GM19043 (cell line): ENCODE measurements at regions not wholly inside any gene's neighbourhood (a gene's known extent, or its start where the extent isn't known, plus 50 kb on each side); places are given as distances from the start of the nearest gene placed in this dataset.

ENCODE experiments used
- ATAC-seq: cut with Tn5 transposase; IDR thresholded peaks from one replicate; pipeline ENCODE4 v1.9.1; 2021; ENCODE audit warnings: low read depth; ENCODE audit not compliant: unreplicated experiment

- ATAC-seq = no peak
Observed at GRCh38 chr18:34159691-34160185, 65.0 kb downstream of the NOL4 start.

GRCh38 chr18:34158881-34159690 lies 65.6 kb downstream of the NOL4 start:
- ATAC-seq = no peak

- ATAC-seq = peak; percentile 41
Observed at GRCh38 chr18:34153711-34154110, 71.0 kb downstream of the NOL4 start.

GRCh38 chr18:34131006-34131405 lies 93.7 kb downstream of the NOL4 start:
- no peak for ATAC-seq

DNA sequence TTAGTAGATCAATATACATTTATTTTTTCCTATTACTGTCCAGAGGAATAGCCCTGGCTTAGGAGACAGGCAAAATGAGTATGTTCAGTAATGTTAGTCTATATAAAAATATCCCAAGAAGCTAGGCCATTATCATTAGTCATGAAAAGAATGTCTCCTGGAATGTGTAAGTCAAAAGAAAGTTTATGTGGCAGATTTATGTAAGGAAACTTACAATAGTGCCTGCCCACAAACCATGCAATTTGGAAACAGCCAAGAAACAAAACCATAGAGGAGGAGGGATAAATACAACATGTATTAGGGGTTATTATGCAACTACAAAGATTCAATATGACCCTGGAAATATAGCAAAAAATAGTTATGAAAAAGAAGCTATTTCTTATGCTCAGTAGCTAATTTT lies 96.3 kb downstream of the NOL4 start:
- no peak for ATAC-seq

DNA sequence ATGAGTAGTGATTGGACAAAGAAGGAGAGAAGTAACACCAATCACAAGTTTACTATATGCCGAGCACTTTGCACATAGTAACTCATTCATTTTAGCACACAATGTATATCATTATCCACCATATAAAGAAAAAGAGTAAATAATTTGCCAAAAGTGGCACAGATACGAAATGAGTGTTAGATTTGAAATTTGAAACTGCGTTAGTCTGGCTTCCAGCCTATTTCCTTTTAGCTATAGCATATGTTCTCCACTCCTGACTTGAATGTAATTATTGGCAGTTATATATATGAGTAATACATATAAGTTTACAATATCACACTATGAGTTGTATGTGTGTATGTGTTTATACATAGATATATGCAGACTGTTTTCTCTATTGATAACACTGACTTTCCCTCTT lies 98.6 kb downstream of the NOL4 start:
- no peak for ATAC-seq

- peak; percentile 93 for ATAC-seq
Observed at GRCh38 chr18:34122724-34123334, 101.9 kb downstream of the NOL4 start.

GRCh38 chr18:34121200-34121721 lies 103.5 kb downstream of the NOL4 start:
- no peak for ATAC-seq

DNA sequence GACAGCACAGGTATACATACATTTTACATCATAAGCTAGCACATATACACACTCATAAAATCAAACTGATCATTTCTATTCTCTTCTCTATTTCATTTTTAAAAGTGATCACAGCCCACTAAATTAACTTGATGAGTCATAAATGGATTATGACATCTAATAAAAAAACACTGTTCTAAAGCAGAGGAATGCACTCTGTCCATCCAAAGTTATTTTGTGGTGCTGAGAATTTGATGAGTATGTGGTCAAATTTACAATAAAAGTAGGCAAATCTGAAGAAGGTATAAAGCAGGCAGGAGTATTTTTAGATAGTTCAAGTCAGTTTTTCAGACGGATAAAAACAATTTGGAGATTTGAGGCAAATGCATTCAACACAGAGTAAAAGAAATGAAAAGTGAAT lies 104.4 kb downstream of the NOL4 start:
- ATAC-seq = no peak

DNA sequence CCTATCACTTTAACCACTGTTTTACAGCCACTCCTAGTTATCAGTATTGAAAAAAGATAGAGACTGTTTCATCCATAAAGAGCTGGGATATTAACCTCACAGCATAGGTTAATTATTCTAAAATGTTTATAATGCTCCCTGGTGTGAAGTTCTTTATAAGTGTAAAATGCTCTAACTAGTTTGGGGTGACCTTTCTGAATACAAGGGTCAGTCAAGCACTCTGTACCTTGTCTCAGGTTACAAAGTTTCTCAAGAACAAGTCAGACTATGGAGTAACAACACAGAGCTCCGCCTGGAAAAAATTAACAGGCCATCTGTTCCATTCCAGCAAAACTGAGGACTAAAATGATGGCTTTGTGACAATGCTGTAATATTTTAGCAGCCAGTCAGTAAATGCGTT lies 107.4 kb downstream of the NOL4 start:
- ATAC-seq = no peak

DNA sequence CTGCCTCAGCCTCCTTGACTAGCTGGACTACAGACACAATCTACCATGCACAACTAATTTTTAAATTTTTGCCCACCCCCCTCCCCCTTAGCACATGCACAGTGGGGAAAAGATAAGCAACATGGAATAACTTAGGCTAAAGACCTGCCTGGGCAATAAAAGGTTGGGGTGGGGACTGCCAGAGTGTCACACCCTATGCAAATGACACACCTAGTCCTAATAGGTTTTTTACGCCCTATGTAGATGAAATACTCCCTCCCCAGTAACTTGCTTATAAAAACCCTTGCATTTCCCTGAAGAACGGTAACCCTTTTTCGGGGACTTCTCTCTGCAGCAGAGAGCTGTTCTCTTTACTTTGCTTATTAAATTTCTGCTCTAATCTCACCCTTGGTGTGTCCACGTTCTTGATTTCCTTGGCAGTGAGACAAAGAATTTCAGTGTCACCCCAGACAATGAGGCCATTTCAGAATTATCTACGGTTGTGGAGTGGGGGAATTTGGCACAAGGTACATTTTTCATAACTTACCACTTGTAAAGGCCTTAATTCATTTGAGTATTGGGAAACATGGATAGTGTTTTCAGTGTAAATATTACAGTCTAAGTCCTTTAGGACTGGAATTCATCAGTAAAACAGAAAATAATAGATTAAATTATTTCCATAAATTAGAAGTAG lies 109.2 kb downstream of the NOL4 start:
- no peak for ATAC-seq

DNA sequence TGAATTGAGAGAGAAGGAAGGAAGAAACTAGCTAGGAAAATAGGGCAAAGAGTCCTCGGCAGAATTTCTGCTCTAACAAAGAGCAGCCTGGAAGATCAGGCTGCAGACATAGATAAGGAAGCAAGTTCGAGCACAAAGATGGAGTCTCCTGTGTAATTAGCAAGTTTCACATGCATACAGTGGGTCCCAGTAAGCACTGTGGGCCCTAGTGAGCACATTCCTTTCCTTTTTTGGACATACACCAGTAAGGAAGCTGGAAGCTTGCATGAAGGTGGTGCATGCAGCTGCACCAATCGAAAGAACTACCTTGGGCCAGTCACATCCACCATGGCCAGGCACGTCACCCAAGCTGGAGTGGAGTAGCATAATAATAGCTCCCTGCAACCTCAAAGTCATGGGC lies 109.7 kb downstream of the NOL4 start:
- ATAC-seq = no peak

- ATAC-seq = no peak
Observed at GRCh38 chr18:34108206-34108605, 116.5 kb downstream of the NOL4 start.

GRCh38 chr18:34098109-34098508 lies 126.6 kb downstream of the NOL4 start:
- no peak for ATAC-seq

- ATAC-seq = no peak
Observed at GRCh38 chr18:34097312-34097711, 127.4 kb downstream of the NOL4 start.

- no peak for ATAC-seq
Observed at GRCh38 chr18:34094148-34094547, 130.6 kb downstream of the NOL4 start.

GRCh38 chr18:34092796-34093195 lies 131.9 kb downstream of the NOL4 start:
- ATAC-seq = no peak

DNA sequence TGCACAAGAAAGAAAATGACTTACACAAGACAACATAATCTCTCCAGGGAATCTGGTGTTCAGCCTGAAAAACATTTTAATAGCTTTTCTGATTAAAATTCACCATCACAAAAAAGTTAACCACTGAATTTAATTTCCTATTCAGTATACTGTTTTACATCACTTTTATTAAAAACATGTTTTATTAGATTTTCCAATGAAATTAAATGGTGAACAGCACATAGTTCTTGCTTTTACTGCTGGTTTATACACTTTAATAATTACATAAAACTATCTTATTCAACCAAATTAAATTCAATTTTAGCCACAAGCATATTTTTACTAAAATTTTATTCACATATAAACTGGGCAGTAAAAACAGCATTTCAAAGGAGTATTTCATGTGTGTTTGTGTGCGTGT lies 138.3 kb downstream of the NOL4 start:
- no peak for ATAC-seq

DNA sequence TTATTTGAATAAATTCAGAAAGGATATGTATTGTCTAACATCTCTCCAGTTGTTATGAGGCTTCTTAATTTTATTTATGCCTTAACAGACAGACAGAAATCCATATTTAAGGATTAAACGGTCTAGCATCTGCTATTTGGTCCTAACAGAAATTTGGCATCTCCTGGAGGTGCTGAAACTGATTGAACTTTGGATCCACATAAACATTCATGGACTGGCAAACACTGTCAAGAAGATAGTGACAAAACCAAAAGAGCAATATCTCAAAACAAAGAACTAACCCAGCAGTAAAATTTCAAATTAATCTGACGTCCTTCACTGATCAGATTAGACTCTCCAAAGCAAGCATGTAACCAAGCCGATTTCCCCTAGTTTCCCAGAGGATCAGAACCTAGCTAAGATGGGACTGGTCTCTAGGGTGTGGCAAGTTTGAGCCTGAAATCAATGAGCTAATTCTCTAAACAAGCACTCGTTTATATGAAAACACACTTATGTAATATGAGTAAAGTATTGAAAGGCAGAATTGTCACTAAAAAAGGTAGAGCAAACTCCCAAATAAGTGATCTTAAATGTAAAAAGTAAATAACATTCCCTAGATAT lies 139.5 kb downstream of the NOL4 start:
- ATAC-seq = no peak

DNA sequence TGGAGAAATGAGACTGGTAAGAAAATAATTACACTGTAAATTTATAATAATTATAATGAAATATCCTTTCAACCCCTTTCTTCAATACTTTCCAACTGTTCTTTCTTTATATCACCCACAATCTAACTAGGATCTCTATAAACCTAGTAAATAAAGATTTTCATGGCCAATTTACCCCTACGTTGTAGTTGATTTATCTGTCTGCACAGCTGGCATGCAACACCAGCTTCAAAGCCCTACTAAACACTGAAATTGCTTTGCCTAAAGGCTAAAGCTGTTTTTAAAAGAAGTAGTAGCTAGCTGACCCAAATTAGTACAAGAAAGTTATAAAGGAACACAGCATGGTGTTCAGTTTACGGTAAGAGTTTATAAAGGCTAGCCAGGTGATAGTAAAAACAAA lies 140.1 kb downstream of the NOL4 start:
- ATAC-seq = no peak
